Ishikawa (cell line): ENCODE measurements at regions not wholly inside any gene's neighbourhood (a gene's known extent, or its start where the extent isn't known, plus 50 kb on each side); places are given as distances from the start of the nearest gene placed in this dataset.

Source experiments
- CEBPB ChIP-seq: IDR thresholded peaks from 2 replicates; pipeline ENCODE4 v1.6.1; 2012
- CREB1 ChIP-seq: IDR thresholded peaks from 2 replicates; pipeline ENCODE4 v1.6.1; 2012; ENCODE audit warnings: low read depth
- EGR1 ChIP-seq: IDR thresholded peaks from 2 replicates; pipeline ENCODE4 v1.6.1; 2012
- EP300 ChIP-seq: IDR thresholded peaks from 2 replicates; pipeline ENCODE4 v1.6.1; 2012; ENCODE audit warnings: borderline replicate concordance
- FOXM1 ChIP-seq: IDR thresholded peaks from 2 replicates; pipeline ENCODE4 v1.6.1; 2012; ENCODE audit warnings: low read depth, borderline replicate concordance
- NFIC ChIP-seq: IDR thresholded peaks from 2 replicates; pipeline ENCODE4 v1.6.1; 2012
- RAD21 ChIP-seq: IDR thresholded peaks from 2 replicates; pipeline ENCODE4 v1.6.1; 2012; ENCODE audit warnings: low read depth
- TAF1 ChIP-seq: IDR thresholded peaks from 2 replicates; pipeline ENCODE4 v1.6.1; 2012; ENCODE audit warnings: low read depth, mild to moderate bottlenecking
- TCF12 ChIP-seq: IDR thresholded peaks from 2 replicates; pipeline ENCODE4 v1.6.1; 2012; ENCODE audit warnings: low read depth
- TEAD4 ChIP-seq: IDR thresholded peaks from 2 replicates; pipeline ENCODE4 v1.6.1; 2012
- YY1 ChIP-seq: IDR thresholded peaks from 2 replicates; pipeline ENCODE4 v1.6.1; 2012; ENCODE audit warnings: low read depth
- ZBTB7A ChIP-seq: IDR thresholded peaks from 2 replicates; pipeline ENCODE4 v1.6.1; 2012; ENCODE audit warnings: low read depth
- TF ChIP-seq, protein P1 (sequence below): IDR thresholded peaks from 2 replicates; pipeline ENCODE4 v1.6.1; 2012
- TF ChIP-seq, protein P2 (sequence below): IDR thresholded peaks from 2 replicates; pipeline ENCODE4 v1.6.1; 2012; ENCODE audit warnings: low read depth, mild to moderate bottlenecking
- TF ChIP-seq, protein P3 (sequence below): IDR thresholded peaks from 2 replicates; pipeline ENCODE4 v1.6.1; 2012

DNA sequence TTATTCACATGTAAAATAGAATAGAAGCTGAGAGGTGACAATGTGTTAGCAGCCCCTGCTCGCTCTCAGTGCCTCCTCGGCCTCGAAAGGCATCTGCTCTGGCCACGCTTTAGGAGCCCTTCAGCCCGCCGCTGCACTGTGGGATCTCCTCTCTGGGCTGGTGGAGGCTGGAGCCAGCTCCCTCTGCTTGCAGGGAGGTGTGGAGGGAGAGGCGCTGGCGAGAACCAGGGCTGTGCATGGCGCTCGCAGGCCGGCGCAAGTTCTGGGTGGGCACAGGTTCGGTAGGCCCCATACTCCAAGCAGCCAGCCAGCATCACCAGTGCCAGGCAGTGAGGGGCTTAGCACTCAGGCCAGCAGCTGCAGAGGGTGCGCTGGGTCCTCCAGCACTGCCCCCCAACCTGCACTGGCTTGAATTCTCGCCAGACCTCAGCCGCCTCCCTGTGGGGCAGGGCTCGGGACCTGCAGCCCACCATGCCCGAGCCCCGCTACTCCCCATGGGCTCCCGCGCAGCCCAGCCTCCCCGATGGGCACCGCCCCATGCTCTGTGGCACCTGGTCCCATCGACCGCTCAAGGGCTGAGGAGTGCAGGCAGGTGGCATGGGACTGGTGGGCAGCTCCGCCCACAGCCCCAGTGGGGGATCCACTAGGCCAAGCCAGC is 1346.7 kb upstream of the IGFBP7 start:
- TF ChIP-seq EP300 (no peak), CEBPB (no peak), TCF12 (no peak), CREB1 (no peak)

DNA sequence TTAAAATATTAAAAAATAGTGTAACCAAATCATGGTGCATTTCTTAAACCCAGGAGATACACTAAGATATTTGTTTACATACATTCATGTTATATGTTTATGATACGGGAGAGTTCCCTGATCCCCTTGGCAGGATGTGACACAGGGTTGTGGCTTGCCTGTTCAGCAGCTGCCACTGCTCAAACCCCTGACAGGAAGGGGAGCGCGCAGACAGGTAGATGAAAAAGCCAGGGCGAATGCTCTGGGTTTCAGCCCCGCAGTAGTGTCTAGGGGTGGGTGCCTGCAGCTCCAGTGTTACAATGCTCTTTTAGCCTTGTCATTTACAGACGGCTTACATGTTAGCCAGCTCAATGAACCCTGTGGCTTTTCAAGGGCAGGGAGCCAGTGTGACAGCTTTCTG is 1343.8 kb upstream of the IGFBP7 start:
- no peak for TF ChIP-seq NFIC
- TF ChIP-seq, protein P1, sequence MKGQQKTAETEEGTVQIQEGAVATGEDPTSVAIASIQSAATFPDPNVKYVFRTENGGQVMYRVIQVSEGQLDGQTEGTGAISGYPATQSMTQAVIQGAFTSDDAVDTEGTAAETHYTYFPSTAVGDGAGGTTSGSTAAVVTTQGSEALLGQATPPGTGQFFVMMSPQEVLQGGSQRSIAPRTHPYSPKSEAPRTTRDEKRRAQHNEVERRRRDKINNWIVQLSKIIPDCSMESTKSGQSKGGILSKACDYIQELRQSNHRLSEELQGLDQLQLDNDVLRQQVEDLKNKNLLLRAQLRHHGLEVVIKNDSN: no peak
- TF ChIP-seq CEBPB: no peak
- TF ChIP-seq, protein P2, sequence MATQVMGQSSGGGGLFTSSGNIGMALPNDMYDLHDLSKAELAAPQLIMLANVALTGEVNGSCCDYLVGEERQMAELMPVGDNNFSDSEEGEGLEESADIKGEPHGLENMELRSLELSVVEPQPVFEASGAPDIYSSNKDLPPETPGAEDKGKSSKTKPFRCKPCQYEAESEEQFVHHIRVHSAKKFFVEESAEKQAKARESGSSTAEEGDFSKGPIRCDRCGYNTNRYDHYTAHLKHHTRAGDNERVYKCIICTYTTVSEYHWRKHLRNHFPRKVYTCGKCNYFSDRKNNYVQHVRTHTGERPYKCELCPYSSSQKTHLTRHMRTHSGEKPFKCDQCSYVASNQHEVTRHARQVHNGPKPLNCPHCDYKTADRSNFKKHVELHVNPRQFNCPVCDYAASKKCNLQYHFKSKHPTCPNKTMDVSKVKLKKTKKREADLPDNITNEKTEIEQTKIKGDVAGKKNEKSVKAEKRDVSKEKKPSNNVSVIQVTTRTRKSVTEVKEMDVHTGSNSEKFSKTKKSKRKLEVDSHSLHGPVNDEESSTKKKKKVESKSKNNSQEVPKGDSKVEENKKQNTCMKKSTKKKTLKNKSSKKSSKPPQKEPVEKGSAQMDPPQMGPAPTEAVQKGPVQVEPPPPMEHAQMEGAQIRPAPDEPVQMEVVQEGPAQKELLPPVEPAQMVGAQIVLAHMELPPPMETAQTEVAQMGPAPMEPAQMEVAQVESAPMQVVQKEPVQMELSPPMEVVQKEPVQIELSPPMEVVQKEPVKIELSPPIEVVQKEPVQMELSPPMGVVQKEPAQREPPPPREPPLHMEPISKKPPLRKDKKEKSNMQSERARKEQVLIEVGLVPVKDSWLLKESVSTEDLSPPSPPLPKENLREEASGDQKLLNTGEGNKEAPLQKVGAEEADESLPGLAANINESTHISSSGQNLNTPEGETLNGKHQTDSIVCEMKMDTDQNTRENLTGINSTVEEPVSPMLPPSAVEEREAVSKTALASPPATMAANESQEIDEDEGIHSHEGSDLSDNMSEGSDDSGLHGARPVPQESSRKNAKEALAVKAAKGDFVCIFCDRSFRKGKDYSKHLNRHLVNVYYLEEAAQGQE: no peak
- TF ChIP-seq EP300: no peak
- TF ChIP-seq CREB1: no peak
- TF ChIP-seq TEAD4: no peak
- TF ChIP-seq, protein P3, sequence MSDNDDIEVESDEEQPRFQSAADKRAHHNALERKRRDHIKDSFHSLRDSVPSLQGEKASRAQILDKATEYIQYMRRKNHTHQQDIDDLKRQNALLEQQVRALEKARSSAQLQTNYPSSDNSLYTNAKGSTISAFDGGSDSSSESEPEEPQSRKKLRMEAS: no peak
- no peak for TF ChIP-seq EGR1
- no peak for TF ChIP-seq YY1
- TF ChIP-seq TCF12: no peak
- TF ChIP-seq RAD21: no peak
- TF ChIP-seq TAF1: no peak
- TF ChIP-seq ZBTB7A: no peak

DNA sequence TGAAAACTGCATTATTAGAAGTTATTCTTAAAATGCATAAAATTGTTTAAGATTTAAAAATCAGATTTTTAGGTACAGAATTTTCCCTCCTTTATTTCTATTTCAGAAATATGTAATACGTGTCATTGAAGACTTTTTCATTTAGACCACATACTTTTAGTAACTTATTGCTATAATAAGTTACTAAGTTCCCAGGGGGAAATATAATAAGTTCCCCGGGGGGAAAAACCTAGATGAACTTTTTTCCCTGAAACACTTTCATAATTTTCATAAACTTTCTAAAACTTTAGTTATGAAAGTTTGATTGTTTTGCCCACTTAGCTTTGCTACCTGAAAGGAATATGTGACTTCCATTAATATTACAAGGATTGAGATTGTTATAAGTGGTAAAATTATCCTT is 1341.5 kb upstream of the IGFBP7 start:
- no peak for TF ChIP-seq FOXM1
- TF ChIP-seq CEBPB: no peak
- TF ChIP-seq TEAD4: no peak
- no peak for TF ChIP-seq EGR1
- TF ChIP-seq YY1: no peak

DNA sequence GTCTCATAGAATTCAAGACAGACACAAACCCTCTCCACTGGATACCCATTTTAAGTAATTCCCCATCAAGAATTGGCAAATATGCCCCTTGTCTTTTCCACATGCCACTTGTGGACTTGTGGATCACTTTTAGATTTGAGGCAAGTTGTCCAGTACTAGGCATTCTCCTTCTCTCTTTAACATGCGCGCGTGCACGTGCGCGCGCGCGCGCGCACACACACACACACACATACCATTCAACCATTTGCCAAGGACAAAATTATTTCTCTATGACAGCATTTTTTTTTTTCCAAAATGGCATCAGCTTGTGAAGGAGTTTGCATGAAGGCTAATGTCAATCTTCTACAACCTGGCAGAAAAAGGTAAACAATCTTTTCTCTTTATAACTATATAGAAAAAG is 1325.7 kb upstream of the IGFBP7 start:
- TF ChIP-seq EGR1: no peak
- TF ChIP-seq FOXM1: no peak
- no peak for TF ChIP-seq EP300
- TF ChIP-seq TCF12: no peak
- TF ChIP-seq TAF1: no peak
- no peak for TF ChIP-seq YY1
- TF ChIP-seq CREB1: no peak
- TF ChIP-seq, protein P3: no peak
- TF ChIP-seq ZBTB7A: no peak
- TF ChIP-seq, protein P1: no peak

DNA sequence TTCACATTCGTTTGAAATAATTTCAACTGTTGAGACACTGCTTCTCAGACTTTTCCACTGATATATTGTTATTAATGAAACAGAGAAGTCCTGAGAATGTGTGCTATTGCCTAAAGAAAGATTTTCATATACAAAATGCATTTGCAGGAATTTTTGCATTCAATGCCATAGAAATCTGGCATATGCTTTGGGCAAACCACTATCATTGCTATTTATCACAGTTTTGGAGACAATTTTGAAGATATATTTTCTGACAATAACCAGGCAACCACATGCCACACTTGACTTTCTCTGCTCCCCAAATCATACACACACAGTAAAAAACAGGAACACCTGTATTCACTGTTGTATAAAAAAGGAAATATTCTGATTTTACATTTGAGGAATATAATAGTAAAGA is 1303.7 kb upstream of the IGFBP7 start:
- TF ChIP-seq RAD21 (no peak), FOXM1 (no peak), TAF1 (no peak), TEAD4 (no peak), TCF12 (no peak), CREB1 (no peak), YY1 (no peak), CEBPB (no peak), EP300 (no peak), ZBTB7A (no peak), EGR1 (no peak)
- TF ChIP-seq, protein P1: no peak

DNA sequence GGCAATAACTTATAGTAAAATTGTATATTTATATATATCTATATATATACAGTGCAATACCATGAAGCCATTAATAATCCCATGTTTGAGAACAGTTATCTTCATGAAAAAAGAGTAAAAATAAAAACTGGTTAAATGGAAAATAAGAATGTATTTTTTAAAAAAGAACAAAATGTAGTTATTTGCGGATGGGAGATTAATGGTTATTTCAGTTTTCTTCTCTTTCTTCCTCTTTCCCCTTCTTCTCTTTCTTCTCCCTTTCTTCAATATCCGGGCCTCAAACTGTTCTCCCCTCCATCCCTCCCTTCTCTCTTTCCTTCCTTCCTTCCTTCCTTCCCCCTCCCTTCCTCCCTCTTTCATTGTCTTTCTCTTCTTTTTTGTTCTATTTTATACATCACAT is 1301.7 kb upstream of the IGFBP7 start:
- TF ChIP-seq TCF12 (no peak), TEAD4 (no peak), NFIC (no peak), EGR1 (no peak), EP300 (no peak), RAD21 (no peak), FOXM1 (no peak), CEBPB (no peak), TAF1 (no peak), CREB1 (no peak), YY1 (no peak), ZBTB7A (no peak)
- TF ChIP-seq, protein P3: no peak
- TF ChIP-seq, protein P2: no peak
- TF ChIP-seq, protein P1: no peak
